22Rv1 (cell line): ENCODE measurements at regions not wholly inside any gene's neighbourhood (a gene's known extent, or its start where the extent isn't known, plus 50 kb on each side); places are given as distances from the start of the nearest gene placed in this dataset.

Source experiments
- ZFX ChIP-seq: fragments of 450-650 bp; IDR thresholded peaks from 2 replicates; pipeline ENCODE4 v1.6.1; 2017; ENCODE audit warnings: antibody characterized with exemption, borderline replicate concordance
- TF ChIP-seq, protein P1 (sequence below): fragments of 450-650 bp; IDR thresholded peaks from 2 replicates; pipeline ENCODE4 v1.5.1; 2017; ENCODE audit warnings: mild to moderate bottlenecking

GRCh38 chrX:42131856-42132255 is 208.5 kb upstream of the CASK start:
- TF ChIP-seq, protein P1, sequence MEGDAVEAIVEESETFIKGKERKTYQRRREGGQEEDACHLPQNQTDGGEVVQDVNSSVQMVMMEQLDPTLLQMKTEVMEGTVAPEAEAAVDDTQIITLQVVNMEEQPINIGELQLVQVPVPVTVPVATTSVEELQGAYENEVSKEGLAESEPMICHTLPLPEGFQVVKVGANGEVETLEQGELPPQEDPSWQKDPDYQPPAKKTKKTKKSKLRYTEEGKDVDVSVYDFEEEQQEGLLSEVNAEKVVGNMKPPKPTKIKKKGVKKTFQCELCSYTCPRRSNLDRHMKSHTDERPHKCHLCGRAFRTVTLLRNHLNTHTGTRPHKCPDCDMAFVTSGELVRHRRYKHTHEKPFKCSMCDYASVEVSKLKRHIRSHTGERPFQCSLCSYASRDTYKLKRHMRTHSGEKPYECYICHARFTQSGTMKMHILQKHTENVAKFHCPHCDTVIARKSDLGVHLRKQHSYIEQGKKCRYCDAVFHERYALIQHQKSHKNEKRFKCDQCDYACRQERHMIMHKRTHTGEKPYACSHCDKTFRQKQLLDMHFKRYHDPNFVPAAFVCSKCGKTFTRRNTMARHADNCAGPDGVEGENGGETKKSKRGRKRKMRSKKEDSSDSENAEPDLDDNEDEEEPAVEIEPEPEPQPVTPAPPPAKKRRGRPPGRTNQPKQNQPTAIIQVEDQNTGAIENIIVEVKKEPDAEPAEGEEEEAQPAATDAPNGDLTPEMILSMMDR, result no peak
- no peak for TF ChIP-seq ZFX
